Thoracic aorta (tissue), 2 donors: ENCODE measurements at regions not wholly inside any gene's neighbourhood (a gene's known extent, or its start where the extent isn't known, plus 50 kb on each side); places are given as distances from the start of the nearest gene placed in this dataset.

ENCODE experiments used
- ATAC-seq: fragments of 150-250 bp; one replicate; pipeline ENCODE4 v1.8.0; 2017; ENCODE audit warnings: low read depth; ENCODE audit not compliant: insufficient number of reproducible peaks, low FRiP score
- DNase-seq: peaks from one replicate; pipeline ENCODE4 v3.0.0-alpha.2; 2020; ENCODE audit warnings: low spot score
- H3K27ac ChIP-seq, 2 donors: fragments of 200-600 bp; sonication (generic); 1 replicate in 1 of 2; 2 replicates in 1 of 2; pipeline ENCODE4 v1.5.1; 2016; ENCODE audit warnings: mild to moderate bottlenecking in 2 of 2, moderate library complexity in 2 of 2
- H3K27me3 ChIP-seq: fragments of 200-600 bp; sonication (generic); replicated peaks from 2 replicates; pipeline ENCODE4 v1.6.0; 2016; ENCODE audit warnings: mild to moderate bottlenecking; ENCODE audit not compliant: insufficient read depth
- H3K36me3 ChIP-seq: fragments of 200-600 bp; sonication (generic); one replicate; pipeline ENCODE4 v1.5.1; 2016
- H3K4me1 ChIP-seq, 2 donors: fragments of 200-600 bp; sonication (generic); 1 replicate in 1 of 2; 2 replicates in 1 of 2; pipeline versions ENCODE4 v1.5.1 to v1.6.0; 2016; ENCODE audit warnings: low read depth in 2 of 2, mild to moderate bottlenecking in 1 of 2; ENCODE audit not compliant: control insufficient read depth in 1 of 2
- H3K4me3 ChIP-seq: fragments of 200-600 bp; sonication (generic); 2 replicates; pipeline ENCODE4 v1.5.1; 2016; ENCODE audit warnings: mild to moderate bottlenecking
- H3K9me3 ChIP-seq: fragments of 200-600 bp; sonication (generic); 2 replicates; pipeline ENCODE4 v1.5.1; 2016
- CTCF ChIP-seq: fragments of 200-600 bp; sonication (generic); IDR thresholded peaks from one replicate; pipeline ENCODE4 v1.5.1; 2019; ENCODE audit warnings: antibody characterized with exemption

GRCh38 chr10:130954326-130954905, 357.1 kb downstream of the TCERG1L start:
- H3K36me3 ChIP-seq: no peaks in the 10 kb centered on the region
- no peaks in the 10 kb centered on the region for H3K4me1 ChIP-seq
- no peak overlapping the region for H3K4me3 ChIP-seq
- ATAC-seq (no peak), DNase-seq (no peak)
- no peak for TF ChIP-seq CTCF
- no peak overlapping the region for H3K27ac ChIP-seq
- no peaks in the 10 kb centered on the region for H3K27me3 ChIP-seq
- no peaks in the 10 kb centered on the region for H3K9me3 ChIP-seq

- Histone ChIP-seq H3K27me3 (no peaks in the 10 kb centered on the region), H3K4me1 (no peaks in the 10 kb centered on the region), H3K27ac (no peak overlapping the region), H3K4me3 (no peak overlapping the region), H3K9me3 (no peaks in the 10 kb centered on the region), H3K36me3 (no peaks in the 10 kb centered on the region)
- TF ChIP-seq CTCF: no peak
- ATAC-seq (no peak), DNase-seq (no peak)
These were observed 355.3 kb downstream of the TCERG1L start for GRCh38 chr10:130956251-130956650.

- H3K4me1 ChIP-seq: no peaks in the 10 kb centered on the region
- H3K36me3 ChIP-seq: no peaks in the 10 kb centered on the region
- DNase-seq (no peak), ATAC-seq (no peak)
- no peak overlapping the region for H3K4me3 ChIP-seq
- no peaks in the 10 kb centered on the region for H3K27me3 ChIP-seq
- no peak overlapping the region for H3K27ac ChIP-seq
- H3K9me3 ChIP-seq: no peaks in the 10 kb centered on the region
- TF ChIP-seq CTCF: no peak
These were observed 354.1 kb downstream of the TCERG1L start for GRCh38 chr10:130957423-130957822.

GRCh38 chr10:130958003-130958402, 353.5 kb downstream of the TCERG1L start:
- Histone ChIP-seq H3K4me1 (no peaks in the 10 kb centered on the region), H3K36me3 (no peaks in the 10 kb centered on the region), H3K27ac (no peak overlapping the region), H3K27me3 (no peaks in the 10 kb centered on the region), H3K9me3 (no peaks in the 10 kb centered on the region), H3K4me3 (no peak overlapping the region)
- ATAC-seq (no peak), DNase-seq (no peak)
- no peak for TF ChIP-seq CTCF

- no peak for TF ChIP-seq CTCF
- H3K27ac ChIP-seq: no peak overlapping the region
- DNase-seq: no peak
- no peak overlapping the region for H3K4me3 ChIP-seq
- H3K9me3 ChIP-seq: no peaks in the 10 kb centered on the region
- H3K27me3 ChIP-seq: no peaks in the 10 kb centered on the region
- H3K4me1 ChIP-seq: no peaks in the 10 kb centered on the region
- no peak for ATAC-seq
- H3K36me3 ChIP-seq: no peaks in the 10 kb centered on the region
These were observed 352.4 kb downstream of the TCERG1L start for GRCh38 chr10:130958981-130959751.
